RPMI7951 (cell line): ENCODE measurements at regions not wholly inside any gene's neighbourhood (a gene's known extent, or its start where the extent isn't known, plus 50 kb on each side); places are given as distances from the start of the nearest gene placed in this dataset.

Experiments
- DNase-seq: peaks from one replicate; pipeline ENCODE4 v3.0.0-alpha.2; 2012; ENCODE audit warnings: low read depth

- DNase-seq: no peak
Measured at GRCh38 chr16:51916231-51916630, 630.7 kb downstream of the TOX3 start.

- no peak for DNase-seq
Measured at GRCh38 chr16:51907680-51908079, 639.3 kb downstream of the TOX3 start.

DNA sequence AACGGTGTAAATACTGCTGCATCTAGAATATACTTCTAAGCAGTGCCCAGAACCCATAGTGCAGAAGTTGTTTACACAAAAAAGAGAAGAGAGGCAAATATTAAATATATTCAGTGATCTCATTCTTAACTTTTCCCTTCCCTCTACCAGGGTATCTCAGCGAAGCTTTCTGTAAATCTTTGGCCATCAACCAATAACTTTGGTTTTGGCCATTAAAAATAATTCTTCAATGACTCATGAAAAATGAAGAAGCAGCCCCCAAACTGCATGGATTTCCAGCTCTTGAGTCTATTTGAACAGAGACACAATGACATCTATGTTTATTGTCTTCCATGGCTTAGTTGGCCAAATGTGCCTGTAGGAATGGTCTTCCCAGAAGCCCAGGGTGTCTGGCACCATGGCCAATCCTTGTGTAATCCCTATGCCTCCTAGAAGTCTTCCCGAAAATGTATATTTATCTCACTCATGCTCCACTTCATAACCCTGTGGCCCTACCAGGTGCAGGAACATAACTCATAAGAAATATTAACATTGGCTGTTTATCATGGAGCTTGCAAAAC, 646.6 kb downstream of the TOX3 start:
- DNase-seq: no peak

DNA sequence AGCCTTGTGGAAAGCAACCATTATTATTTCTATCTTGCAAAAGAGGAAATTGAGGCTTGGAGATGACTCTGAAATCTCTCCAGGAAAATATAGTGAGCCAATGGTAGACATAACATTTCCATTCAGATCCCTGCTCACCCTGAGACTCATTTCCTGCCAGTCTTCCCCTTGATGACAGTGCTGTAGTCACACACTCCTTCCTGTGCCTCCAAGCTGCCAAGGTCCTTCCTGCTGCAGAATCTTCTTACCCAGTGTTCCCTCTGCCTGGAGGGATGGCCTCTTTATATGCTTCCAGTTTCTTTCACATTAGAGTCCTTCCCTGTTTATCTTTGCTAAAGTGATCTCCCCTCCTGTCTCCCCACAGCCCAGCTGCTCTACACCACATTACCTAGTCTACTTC, 648.1 kb downstream of the TOX3 start:
- peak; percentile 18 for DNase-seq

DNA sequence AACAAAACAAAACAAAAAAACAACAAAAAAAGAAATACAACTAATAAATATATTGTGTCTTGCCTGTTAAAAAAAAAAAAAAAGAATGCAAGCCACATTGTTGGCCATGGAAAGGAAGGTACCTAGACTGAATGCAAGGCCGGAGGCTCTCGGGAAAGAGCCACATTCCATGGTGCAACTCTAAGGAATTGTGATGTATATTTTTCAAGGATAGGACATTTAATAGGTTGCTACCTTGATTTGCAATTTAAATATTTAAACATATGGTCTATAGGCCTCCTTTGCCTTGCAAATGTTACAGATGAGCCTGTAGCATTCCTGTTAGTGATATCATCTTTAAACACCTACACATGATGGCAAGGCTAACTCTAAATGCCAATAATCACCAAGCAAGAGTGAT, 650.9 kb downstream of the TOX3 start:
- no peak for DNase-seq

DNA sequence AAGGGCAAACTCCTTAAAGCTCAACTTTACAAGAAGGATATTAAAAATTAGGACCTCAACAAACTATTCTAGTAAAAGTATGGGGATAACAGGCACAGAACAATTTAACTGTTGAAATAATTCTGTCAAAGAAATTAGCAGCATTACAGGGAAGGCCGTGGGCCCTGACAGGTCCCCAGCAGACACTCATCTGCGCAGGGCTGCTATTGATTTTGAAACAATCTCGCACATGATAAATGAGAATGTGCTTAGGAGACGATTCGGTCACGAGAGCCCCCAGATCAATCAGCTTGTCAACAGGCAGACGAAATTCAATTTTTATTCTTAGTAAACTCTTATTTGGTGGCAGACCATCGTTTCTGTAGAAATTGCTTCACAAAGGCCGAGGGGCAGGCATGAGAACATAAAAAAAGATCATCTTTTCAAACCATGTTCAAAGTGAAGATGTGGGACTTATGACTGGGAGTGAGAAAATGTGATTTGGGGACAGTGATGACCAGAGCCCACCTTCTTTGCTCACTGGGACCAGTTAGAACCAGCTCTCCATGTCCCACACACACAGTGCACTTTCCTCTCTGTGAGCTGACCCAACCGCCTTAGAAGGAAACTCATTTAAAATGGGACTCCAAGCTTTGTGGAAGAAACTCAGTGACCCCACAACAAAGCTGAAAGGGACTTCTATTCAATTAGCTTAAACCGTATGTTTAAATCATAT, 654.5 kb downstream of the TOX3 start:
- no peak for DNase-seq

GRCh38 chr16:51888534-51888933, 658.4 kb downstream of the TOX3 start:
- DNase-seq: no peak

- peak; percentile 23 for DNase-seq
Measured at GRCh38 chr16:51888016-51888415, 658.9 kb downstream of the TOX3 start.

GRCh38 chr16:51886456-51886855, 660.5 kb downstream of the TOX3 start:
- DNase-seq: no peak

DNA sequence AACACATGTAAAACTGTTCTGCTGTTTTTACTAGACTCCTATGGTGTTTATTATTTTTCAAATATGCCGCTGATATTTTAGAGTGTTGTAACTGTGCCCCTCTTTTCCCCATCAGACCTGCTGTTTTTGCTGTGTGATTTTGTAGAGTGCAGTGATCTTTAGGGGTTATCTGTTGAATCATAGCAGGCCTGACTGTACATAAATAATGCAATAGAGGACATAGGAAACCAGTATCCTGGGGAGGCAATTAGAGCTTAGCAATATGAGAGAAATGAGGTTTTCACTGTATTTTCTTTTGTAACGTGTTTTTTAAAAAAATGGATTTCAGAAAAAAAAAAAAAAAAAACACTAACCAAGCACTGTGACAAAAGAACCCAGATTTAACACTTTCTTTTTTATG, 662.2 kb downstream of the TOX3 start:
- no peak for DNase-seq

DNA sequence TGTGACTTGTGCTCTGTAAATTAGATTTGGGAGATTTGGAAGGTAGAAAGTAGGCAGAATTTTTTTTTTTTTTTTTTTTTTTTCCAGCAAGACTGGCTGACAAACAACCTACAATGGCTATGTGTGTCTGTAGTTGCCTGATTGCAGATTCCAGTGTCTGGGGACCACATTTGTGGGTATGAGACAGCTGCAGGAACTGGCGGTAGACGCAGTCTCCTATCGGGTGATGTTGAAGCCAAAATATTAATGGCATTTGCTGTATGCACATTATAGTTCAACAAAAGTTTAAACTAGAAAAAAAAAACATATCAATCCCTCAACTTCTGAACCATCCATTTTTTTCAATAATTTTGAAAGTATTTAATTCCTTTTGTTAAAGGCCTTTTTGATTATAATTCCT, 665.2 kb downstream of the TOX3 start:
- no peak for DNase-seq

DNA sequence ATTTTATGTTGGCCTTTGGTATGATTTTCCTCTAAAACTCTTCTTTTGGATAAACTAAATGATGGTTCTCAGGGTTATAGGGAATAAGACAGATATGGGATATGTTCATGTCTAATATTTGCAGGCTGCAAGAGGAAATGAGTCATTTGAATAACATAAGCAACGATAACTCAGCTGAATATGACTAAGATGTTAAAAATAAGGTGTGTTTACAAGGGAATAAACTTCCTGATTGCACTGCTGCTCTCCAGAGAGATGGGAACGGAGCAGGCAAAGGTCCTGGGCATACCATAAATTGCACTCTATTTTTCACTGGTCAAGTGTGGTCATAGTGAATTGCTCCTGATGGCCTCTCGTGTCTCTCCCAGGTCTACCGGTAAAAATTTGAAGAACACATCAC, 666.2 kb downstream of the TOX3 start:
- peak; percentile 57 for DNase-seq

DNA sequence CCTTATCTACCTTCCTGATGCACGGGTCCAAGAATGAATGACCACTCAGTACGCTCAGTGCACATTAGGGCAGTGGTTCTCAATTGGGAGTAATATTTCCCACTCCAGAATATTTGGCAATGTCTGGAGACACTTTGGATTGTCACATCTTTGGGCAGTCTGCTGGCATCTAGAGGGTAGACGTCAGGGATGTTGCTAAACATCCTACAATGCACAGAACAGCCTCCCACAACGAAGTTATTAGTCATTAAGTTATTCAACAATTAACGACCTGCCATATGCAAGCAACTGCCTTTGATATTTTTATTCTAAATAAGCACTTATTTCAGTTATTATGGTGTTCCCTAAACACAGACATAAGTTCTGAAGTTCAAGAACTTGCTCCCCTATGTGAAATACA, 669.3 kb downstream of the TOX3 start:
- no peak for DNase-seq

DNA sequence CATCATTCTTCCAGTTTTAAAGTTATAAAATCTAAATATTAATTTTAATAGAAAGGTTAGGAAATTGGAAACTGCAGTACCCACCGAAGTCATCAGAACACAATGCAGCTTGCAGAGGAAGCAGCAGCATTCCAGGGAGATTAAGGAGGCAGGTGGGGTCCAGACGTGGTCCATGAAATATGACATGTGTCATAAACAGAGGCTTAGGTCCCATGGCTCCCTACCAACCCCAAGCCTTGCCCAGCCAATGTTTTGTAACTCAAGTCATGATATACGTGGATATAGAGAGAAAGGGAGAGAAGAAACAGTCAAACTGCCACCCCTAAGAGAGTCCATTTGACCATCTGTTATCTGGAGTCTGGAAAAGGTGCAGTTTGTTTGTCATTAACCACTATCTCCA, 670.0 kb downstream of the TOX3 start:
- DNase-seq: no peak

DNA sequence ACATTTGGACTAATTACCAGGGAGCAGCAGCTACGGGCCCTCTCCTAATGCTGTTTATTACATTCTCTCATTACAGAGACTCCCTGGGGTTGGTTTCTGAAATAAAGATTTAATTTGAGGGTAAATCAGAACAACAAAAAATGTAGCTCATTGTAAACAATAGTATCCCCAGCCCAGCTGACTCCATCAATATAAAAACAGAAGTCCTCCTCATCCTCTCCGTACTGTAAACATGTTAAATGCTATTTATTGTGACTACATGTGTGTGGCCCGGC, 670.4 kb downstream of the TOX3 start:
- no peak for DNase-seq

DNA sequence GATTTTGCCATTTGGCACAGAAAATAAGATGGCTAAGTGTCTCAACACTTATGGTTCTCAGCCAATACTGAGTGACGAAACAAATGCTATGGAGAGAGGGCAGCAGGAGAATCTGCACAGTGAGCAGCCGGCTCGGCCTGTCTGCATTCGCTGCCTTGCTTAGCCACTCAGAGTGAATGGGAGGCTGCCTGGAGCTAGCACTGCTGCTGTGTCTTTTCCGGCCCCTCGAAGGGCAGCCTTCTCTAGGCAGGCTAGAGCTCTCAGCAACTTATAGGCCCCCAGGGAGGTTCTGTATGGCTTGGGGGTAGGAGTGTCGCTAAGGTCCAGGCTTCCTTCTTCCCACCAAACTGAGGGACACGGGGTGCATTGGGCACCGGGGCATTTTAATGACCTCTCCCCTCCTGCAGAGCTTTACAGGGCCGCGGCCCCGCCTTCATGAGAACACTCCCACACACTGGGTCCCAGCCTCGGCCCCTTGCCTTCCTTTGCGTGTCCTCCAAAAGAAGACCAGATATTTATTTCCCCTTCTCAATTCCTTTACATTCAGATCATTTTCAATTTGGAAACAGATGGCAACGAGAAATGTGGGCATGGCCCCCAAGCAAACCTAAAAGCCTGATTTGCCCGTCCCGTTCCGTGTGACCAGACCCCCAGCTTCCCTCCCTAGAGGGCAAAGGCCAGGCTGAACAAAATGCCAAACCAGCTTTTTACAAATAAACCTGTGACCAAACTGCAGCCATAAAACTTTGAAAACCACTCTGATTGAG, 670.9 kb downstream of the TOX3 start:
- peak; percentile 18 for DNase-seq

- no peak for DNase-seq
Measured at GRCh38 chr16:51872524-51872923, 674.4 kb downstream of the TOX3 start.

DNA sequence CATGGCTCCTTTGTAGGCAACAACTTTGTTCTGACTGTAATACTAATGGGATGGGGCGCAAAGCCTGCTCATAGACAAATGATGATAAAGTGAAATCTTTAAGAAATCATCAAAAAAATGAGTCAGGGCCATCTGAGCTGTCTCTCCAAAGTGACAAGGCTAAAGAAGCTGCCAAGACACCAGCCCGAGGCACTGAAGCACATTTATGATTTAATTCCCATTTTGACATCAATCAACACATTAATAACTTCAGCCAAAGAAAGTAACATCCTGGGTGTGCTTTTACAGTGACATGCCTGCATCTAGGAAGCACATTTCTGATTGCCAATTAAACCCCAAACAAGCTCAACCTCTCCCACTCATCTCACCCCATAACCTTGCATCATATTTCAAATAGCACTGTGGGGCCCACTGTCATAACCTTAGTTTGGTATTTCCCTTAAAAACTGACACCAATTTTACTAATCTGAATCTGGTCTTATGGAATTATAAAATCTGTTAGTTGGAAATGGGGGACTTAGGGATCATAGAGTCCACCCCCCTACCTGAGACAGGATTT, 676.6 kb downstream of the TOX3 start:
- no peak for DNase-seq

DNA sequence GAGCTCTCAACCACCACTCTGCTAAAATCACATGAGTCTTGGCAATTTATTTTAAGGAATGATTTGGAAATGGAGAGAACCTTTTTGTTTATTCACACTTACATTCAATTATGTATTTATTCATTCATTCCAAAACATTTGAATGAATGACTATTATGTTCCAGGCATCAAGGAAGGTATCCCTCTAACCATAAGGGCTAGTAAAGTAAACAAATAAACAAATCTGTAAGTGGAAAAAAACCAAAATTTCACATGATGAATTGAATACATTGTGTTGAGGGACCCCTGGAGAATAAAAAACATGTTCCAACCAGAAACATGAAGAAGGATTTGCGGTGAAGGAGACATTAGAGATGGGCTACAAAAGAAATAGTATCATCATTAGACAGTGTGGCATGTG, 677.8 kb downstream of the TOX3 start:
- no peak for DNase-seq

DNA sequence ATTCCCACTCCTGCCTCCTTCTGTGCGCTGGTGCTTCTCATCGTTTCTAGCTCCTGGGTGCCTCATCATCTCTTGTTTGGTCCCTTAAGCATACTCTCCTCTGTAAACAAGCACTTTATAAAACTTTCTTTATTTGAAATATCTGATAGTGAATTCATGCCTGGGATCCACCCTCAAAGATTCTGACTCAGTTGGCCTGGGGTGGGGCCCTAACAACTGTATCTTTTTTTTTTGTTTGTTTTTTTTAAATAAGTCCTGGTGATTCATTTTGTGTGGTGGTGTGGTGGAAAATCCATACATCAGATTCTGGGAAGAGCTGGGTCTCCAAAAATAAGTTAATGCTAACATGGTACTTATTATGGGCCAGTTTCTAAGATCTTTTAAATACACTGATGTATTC, 678.3 kb downstream of the TOX3 start:
- DNase-seq: no peak

DNA sequence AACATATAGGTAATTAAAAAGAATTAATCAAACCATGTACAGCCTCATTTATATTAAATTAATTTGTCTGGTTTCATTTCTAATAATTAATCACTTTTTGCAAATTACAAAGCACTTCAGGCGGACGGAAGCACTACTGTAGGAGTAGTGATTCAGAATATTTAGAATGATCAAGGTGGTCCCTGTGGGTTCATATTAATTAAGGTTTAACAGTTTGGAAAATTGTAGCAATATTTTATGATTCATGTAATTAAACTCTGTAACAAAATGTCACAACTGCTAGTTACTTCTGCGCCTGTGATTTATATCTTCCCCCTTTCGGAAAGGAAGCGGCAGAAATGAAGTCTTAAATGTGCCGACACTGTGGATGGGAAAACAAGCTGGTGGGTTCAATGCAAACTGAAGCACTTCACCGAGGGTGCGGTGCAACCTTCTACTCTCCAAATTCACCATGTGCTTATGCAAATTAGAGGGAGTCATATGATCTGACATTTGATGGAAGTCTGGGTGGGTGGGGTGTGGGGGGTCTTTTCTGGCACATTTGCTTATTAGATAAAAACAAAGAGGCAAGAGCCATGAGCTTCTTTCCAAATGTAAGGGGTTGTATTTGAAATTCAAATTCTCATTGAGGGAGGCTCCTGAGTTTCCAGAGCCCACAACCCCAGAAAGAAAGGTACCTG, 679.4 kb downstream of the TOX3 start:
- DNase-seq: no peak

DNA sequence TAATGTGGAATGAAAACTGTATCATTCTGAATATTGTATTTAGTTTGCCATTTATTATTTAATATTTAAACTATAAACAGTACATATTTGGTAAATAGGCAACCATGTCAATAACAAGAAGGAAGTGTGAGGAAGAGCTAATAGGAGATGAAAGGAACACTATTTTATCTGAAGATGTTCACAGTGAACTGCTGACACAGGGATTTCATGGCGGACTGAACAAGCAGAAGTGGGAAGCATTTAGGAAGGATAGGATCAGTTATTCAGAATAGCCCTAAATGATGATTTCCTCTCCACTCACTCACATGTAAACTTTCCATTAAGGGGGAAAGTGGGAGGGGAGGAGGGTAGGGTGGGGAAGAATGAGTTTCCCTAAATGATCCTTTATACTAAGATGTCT, 682.4 kb downstream of the TOX3 start:
- no peak for DNase-seq
